HG02981 (cell line): ENCODE measurements at regions not wholly inside any gene's neighbourhood (a gene's known extent, or its start where the extent isn't known, plus 50 kb on each side); places are given as distances from the start of the nearest gene placed in this dataset.
"Not testable (repeated sequence)": the region's sequence is repeated elsewhere in the genome, so short reads cannot be mapped to it uniquely, and the experiment has no call there.

Experiments used
- ATAC-seq: cut with Tn5 transposase; IDR thresholded peaks from one replicate; pipeline ENCODE4 v1.9.1; 2021; ENCODE audit warnings: mild to moderate bottlenecking, moderate library complexity; ENCODE audit not compliant: unreplicated experiment

DNA sequence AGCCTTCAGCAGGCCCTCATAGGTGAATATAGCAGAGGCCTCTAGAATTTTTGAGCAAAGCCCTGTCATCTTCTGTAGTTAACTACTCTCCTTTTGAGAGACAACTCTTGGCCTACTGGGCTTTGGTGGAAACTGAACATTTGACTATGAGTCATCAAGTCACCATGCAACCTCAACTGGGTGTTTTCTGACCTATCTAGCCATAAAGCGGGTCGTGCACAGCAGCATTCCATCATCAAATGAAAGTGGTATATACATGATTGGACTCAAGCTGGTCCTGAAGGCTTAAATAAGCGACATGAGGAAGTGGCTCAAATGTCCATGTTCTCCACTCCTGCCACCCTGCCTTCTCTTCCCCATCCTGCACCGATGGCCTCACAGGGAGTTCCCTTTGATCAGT, 1115.5 kb downstream of the TAF11L14 start:
- peak; percentile 40 for ATAC-seq

DNA sequence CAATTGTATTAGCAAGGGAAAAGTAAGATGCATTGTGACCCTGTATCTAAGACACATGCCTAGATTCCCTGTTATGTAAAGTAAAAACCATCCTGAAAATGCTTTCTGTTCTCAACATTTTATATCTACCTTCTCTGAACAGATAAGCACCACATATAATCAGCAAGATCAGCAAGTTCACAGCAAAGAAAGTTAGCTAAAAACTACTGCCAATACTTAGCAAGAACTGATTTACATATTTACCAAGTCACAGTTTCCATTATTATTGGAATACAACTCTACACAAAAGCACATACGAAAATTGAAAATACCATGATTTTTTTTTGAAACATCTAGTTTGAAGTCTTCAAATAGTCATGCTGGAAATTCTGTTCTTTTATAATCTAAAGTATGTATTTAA, 1118.1 kb downstream of the TAF11L14 start:
- ATAC-seq = no peak

DNA sequence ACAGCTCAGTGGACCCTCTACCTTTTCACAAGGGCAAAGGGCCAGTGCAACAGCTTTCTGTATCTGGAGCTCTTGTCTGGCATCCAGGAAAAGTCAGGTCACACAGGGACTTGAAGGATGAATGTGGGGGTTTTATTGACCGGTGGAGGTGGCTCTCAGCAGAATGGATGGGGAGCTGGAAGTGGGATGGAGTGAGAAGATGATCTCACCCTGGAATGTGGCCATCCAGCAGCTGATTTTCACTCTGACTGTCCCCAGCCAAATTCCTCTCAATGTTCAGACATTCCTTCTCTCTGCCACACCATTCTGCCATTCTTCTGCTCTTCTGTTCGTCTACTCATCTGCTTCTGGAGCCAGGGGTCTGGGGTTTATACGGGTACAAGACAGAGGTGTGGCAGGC, 1119.9 kb downstream of the TAF11L14 start:
- ATAC-seq = no peak

DNA sequence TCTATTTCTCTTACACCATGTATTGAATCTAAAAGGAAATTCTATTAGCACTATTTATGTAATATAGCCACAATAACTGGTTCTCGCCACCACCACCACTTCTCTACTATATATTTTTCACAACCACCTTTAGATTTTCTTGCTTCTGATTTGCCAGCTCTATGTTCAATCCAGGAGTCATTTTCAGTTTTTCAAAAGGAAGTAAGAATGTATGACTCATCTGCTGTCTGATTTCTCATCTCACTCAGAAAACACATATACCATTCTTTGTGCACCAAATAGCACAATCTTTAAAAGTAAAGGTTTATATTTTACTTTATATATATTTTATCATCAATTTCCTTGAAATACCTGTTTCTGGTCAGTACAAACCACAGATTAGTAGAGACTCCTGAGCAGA, 1127.5 kb downstream of the TAF11L14 start:
- ATAC-seq = peak; percentile 64

DNA sequence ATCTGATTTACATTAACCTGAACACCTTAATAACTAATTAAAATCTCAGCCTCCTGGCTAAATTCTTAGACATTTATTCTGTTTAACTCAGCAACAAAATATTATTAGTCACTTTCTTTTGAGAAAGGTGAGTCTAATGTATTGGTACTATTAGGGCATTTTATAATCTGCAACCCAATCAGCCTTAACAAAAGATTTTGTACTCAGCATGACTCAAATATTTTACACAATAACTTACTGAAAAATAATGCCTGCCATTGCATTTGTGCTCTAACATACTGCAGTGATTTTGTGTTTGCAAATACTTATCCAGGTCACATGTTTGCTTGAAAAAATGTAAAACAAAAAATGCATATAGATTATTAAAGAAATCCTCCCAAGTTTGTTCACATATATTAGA, 1129.9 kb downstream of the TAF11L14 start:
- ATAC-seq = no peak

DNA sequence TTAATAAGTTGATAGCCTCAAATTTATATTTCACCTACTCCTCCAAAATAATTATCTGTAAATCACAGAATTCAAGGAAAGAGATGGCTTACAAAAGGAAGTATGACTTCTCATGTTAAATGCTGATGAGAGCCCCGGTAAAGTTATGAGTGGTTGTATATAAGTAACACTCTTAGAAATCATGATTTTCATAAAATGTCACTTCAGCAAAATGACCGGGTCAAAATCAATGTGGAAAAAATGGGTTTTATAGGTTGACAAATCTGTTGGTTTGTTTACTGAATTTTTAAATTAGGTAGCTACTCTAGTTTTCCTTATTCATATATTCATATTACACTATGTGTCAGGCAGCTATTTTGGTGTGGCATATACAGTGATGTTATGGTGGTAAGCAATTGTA, 1131.0 kb downstream of the TAF11L14 start:
- no peak for ATAC-seq

DNA sequence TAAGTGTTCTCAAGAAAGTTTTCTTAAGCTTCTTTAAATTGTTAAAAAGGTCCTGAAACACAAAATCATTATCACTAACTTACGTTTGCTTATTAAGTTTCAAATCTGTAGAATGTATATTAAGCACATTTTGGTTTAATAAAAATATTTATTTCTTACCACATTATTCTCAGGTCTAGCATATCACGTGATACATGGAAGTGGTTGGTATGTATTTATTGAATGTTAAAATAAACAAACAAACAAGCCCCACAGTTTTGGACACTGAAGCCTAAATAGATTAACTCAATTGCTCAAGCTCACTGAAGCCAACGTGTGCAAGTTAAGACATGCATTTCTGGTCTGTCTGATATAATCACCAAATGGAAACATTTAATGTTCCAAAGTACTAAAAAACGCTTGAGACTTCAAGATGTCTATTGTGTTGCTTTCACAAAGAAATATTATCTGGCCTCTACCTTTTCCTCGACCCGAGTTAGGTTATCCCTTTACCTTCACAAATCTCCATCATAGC, 1136.9 kb downstream of the TAF11L14 start:
- ATAC-seq = no peak

DNA sequence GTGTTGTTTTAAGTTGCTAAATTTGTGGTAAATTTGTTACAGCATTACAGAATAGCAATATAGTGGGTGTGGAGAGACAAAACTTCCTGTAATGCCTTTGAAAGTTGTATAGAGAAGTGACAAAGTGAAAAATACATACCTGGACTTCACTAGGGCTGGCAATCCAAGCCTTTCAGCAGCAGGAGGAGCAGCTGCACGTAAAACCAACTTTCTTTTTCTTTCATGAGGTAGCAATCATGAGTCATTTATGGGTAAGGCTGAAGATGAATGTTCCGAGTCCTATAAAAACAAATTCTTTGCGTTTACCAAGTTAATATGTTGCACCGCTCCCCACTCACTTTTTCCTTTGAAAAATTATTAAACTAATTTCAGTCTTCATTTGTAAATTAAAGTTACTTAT, 1138.2 kb downstream of the TAF11L14 start:
- no peak for ATAC-seq

DNA sequence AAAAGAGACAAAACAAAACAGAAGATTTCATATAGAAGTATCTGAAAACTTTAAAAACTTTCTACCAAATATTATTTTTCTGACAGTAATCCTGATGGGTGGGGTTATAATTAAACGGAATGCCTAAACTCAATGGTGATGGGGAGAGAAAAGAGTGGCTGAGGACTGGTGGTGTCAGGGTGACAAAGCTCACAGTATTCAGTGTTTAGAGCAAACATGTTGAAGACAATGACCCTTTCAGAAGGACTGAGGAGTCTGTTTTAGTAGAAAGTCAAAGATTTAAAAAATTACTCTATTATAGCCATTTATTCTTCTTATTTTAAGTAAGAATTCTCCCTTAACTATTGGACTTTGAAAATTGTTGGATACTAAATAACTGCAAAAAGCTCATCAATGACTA, 1144.0 kb downstream of the TAF11L14 start:
- no peak for ATAC-seq

DNA sequence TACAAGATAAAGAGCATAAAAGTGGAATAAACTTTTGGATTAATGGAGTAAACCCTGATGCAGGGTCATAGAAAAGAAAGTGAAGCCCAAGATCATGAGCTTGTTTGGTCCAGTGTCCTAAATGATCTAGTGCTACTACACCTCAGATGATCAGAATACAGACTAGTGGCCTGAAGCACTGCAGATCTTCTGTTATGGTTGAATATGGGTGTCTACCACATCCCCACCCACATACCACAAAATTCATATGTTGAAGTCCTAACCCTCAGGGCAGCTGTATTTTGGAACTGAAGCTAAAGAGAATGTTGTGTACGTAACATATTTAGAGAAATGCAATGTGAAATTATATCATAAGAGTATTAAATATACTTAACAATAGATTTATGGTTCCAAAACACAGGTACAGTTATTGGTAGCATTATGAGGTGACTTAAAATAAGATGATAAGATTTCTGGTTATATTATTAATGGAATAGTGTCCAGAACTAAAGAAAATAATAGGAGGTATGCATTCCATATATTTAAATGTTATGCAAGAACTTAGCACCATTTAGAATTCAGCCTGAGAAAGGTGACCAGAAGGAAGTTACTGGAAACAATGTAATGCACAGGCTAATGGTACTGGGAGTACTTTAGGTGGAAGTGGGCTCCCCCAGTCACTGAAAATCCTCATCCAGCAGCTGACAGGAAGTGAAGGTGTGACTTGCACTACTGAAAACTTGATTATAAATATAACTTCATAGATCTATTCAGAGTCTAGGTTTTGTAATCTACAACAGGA, 1155.1 kb downstream of the TAF11L14 start:
- no peak for ATAC-seq

DNA sequence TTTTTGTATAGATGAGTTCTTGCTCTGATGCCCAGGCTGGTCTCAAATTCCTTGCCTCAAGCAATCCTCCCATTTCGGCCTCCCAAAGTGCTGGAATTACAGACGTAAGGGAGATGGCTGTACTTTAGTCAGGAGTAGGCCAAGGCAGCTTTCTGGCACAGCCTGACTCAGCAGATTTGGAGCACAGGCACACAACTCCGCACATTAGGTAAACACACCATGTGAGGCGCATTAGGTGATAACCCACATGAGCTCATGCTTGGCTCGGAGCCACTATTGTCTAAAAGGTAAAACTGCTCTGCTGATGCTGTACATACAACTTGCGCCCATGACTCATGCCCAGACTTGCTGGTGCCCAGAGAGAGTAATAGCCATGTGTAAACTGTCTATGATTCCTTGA, 1157.9 kb downstream of the TAF11L14 start:
- ATAC-seq = no peak

DNA sequence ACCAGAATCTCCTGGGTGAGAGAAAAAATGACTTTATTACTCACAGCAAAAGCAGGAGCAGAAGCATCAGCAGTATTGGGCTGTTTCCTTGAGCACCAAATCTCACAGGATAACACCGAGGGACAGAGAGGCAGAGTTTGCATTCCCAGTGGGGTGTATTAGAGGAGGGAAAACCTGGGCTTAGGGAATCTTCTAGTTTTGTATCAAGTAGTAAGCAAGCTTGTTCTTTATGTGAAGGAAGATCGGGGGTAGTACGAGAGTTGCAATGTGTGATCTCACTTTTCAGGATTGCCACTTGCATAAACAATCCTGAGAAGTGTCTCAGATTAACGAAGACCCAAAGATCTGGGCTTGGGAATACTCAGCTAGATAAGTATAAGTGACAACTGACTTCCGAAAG, 1163.0 kb downstream of the TAF11L14 start:
- ATAC-seq = no peak

DNA sequence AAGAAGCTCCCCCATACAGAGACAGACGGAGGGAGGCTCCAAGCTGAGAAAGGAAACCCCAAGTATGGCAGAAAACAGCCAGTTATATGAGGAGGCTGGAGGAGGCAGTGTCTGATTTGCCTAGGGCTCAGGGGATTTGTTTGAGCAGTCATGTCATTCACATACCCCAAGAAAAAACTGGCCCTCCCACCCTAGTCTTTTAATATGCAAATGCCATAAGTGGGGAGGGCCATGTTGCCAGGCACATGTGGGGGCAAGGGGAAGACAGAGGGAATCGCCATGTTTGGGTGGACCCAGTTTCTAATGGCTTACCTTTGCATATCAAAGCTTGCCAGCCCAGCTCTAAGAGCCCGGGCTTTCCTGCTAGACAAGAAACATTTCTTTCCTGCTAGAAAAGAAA, 1163.8 kb downstream of the TAF11L14 start:
- ATAC-seq = no peak

DNA sequence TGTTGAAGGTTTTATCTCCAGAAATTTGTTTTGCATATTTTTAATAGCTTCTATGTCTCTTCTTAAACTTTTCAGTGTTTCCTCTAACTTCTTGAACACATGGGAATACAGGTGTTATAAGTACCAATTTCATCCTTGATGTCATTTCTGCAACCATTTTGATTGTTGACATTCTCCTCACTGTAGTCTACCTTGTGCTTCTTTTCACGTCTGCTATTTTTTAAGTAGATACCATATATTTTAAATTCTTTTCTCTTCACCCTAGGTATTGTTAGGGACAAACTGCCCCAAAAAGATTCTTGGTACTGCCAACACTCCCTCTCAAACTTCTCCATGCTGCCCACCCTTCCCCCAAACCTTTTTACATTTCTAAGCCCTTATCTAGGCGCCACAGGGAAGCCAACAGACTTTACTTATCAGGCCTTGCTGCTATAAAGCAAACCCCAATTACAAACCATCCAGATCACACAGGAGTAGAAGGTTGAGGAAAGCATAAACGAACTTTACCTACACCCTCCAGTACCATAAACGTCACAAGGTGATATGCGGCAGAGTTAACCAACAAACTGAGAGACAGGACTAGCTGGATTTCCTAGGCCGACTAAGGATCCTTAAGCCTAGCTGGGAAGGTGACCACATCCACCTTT, 1165.3 kb downstream of the TAF11L14 start:
- ATAC-seq = no peak

DNA sequence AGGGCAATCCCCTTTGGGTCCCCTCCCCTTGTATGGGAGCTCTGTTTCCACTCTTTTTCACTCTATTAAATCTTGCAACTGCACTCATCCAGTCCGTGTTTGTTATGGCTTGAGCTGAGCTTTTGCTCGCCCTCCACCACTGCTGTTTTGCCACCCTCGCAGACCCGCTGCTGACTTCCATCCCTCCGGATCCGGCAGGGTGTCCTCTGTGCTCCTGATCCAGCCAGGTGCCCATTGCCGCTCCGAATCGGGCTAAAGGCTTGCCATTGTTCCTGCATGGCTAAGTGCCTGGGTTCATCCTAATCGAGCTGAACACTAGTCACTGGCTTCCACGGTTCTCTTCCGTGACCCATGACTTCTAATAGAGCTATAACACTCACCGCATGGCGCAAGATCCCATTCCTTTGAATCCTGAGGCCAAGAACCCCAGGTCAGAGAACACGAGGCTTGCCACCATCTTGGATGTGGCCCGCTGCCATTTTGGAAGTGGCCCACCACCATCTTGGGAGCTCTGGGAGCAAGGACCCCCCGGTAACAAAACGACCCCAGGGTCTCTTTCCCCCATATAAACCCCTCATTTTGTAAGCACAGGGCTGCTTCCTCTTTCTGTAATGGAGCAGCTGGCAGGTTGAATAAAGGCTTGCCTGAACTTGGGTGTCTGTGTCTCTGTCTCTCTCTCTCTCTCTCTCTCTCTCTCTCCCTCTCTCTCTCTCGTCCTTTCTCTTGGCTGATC, 1166.2 kb downstream of the TAF11L14 start:
- no peak for ATAC-seq

DNA sequence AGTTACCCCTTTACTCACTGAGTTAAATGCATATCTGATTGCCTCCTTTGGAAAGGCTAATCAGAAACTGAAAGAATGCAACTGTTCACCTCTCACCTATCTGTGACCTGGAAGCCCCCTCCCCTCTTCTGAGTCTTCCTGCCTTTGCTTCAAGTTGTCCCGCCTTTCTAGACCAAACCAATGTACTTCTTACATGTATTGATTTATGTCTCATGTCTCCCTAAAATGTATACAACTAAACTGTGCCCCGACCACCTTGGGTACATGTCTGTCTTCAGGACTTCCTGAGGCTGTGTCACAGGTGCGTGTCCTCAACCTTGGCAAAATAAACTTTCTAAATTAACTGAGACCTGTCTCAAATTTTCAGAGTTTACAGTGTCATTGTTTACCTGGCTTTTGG, 1167.2 kb downstream of the TAF11L14 start:
- not testable (repeated sequence) for ATAC-seq

DNA sequence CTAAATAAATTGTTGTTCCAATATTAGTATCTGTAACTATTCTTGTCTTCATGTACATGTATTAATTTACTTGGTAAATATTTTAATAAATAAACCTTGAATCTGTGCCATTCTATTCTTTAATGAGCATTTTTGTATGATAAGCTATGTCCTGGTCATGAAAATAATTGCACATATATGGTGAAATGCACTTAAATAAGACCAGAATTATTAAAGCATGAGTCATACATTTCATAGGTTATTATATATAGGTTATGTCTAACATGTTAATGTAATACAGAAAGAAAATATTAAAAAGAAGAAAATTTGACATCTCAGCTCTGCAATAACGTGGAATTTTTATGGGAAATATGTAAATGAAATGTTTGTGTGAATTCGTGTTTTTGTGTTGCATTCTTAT, 1168.1 kb downstream of the TAF11L14 start:
- ATAC-seq = no peak

DNA sequence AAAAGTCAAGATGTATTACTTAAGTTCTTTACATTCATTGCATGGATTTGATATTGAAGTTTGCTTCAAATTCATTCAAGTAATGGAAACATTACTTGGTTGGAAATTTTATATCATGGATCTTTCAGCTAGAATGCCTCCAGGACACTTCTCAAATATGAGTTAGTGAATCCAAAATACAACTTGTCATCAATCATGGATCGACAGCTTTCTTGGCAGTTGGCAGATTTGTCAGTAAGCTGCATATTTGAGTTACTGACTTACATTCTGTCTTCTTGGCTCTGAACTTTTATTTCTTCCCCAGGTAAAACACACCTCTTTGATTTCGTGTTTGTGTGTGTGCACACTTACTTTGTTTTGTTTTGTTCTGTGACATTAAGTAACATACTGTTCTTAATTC, 1171.1 kb downstream of the TAF11L14 start:
- ATAC-seq = no peak

DNA sequence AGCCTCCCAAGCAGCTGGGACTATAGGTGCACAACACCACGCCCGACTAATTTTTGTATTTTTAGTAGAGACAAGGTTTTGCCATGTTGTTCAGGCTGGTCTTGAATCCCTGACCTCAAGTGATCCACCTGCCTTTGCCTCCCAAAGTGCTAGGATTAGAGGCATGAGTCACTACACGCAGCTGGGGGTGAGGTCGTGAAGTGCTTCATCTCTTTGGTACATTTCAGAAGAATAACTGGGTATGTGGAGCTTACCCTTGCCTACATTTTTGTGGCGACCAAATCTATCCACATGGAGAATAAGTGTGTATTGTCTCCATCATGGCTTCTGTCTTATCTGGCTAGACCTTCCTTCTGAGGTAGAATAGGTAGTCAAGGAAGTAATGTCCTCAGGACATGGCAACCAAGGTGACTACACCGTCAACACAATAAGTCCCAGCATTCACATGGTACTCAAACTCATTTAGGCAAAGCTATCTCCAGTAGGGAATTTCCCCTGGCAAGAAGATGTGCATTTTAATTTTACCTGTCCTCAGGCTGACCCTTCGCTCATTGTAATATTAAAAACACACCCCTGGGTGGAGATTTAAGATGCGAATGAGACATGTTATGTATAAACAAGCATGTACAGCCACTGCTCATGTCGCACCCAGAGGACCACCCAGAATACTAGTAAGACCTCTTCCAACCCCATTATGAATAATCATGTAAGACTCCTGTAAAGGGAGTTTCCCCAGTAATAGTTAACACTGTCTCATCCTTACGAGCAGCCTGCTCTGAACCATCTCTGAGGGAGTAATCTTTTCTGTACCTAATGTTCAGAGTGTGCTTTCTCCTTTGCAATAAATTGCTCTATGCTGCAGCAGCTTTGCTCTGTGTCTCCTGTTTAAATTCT, 1173.2 kb downstream of the TAF11L14 start:
- ATAC-seq = no peak

DNA sequence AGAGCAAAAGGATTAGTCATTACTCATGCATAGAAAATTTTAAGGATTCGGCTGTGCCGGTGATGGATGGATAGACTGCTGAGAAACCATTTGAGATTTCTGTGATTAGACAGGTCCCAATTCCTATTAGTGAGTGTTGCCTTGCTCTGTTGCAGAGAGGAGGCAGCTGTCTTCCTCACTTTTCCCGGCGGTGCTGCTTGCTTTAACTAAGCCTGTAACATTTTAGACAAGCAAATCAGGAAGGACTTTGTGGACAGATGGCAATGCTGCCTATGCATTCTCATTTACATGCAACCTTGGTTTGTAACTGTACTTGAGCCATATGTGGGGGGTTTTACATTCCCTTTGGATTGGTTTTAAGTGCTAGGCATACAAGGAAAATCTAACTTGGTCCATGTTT, 1176.3 kb downstream of the CDH18 start:
- no peak for ATAC-seq

DNA sequence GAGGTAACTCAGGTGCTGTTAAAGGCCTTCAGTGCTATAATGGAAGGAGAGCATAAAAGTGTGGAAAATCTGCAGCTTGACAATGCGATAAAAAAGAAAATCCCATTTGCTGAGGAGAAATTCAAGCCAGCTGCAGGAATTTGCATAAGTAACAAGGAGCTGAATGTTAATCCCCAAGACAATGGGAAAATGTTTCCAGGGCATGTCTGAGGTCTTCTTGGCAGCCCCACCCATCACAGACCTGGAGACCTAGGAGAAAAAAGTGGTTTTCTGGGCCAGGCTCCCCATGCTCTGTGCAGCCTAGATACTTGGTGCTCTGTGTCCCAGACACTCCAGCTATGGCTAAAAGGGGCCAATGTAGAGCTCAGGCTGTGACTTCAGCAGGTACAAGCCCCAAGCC, 1159.6 kb downstream of the CDH18 start:
- no peak for ATAC-seq
